GM19035 (cell line): ENCODE measurements at regions not wholly inside any gene's neighbourhood (a gene's known extent, or its start where the extent isn't known, plus 50 kb on each side); places are given as distances from the start of the nearest gene placed in this dataset.
"Not testable (repeated sequence)": the region's sequence is repeated elsewhere in the genome, so short reads cannot be mapped to it uniquely, and the experiment has no call there.

ENCODE experiments used
- ATAC-seq: cut with Tn5 transposase; IDR thresholded peaks from one replicate; pipeline ENCODE4 v1.9.1; 2021; ENCODE audit not compliant: unreplicated experiment

GRCh38 chr9:33623658-33624586 lies 99.9 kb downstream of the ANKRD18B start:
- peak; percentile 85 for ATAC-seq

DNA sequence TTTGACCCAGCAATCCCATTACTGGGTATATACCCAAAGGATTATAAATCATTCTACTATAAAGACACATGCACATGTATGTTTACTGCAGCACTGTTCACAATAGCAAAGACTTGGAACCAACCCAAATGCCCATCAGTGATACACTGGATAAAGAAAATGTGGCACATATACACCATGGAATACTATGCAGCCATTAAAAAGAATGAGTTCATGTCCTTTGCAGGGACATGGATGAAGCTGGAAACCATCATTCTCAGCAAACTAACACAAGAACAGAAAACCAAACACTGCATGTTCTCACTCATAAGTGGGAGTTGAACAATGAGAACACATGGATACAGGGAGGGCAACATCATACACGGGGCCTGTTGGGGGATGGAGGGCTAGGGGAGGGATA lies 104.3 kb downstream of the ANKRD18B start:
- not testable (repeated sequence) for ATAC-seq

DNA sequence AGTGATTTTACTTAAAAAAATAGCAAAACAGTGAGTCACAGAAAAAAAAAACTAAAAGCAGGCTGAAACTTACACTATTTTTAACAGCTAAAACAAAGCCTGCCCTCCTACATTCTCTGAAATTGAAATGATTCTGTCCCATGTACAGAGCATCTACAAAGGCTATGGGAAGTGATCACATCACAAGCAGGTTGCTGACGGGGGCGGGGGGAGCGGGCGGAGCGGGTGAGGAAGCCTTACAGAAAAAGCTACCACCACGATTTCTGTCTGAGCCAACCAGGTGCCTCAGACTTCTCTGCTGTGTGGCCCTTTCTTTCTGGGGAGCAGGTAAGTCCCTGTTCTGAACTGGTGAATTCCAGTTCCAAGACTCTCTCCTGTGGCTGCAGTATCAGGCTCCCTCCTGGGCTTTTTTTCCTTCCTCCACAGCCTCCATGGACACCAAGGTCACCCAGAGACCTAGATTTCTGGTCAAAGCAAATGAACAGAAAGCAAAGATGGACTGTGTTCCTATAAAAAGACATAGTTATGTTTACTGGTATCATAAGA lies 104.9 kb downstream of the ANKRD18B start:
- ATAC-seq = no peak

GRCh38 chr9:33633636-33634035 lies 109.6 kb downstream of the ANKRD18B start:
- no peak for ATAC-seq

GRCh38 chr9:33637881-33638280 lies 113.8 kb downstream of the ANKRD18B start:
- no peak for ATAC-seq

DNA sequence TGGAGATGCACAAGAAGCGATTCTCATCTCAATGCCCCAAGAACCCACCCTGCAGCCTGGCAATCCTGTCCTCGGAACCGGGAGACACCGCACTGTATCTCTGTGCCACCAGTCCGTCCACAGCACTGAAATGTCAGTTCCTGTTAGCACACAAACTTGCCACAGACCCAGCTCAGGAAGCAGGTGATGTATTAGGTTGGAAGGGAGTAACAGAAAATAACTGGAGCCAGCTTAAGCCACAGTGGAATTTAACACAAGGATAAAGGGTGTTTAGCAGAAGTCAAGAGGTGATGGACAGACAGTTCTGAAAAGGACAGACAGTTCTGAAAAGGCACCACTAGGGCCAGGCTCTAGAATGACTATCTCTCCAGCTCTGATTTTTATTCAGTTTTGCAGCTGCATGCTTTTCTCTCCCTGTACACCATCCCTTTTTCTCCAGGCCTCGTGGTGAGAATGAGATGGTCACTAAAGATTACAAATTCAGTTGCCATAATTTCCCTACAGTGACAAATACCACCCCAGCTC lies 114.4 kb downstream of the ANKRD18B start:
- ATAC-seq = no peak

DNA sequence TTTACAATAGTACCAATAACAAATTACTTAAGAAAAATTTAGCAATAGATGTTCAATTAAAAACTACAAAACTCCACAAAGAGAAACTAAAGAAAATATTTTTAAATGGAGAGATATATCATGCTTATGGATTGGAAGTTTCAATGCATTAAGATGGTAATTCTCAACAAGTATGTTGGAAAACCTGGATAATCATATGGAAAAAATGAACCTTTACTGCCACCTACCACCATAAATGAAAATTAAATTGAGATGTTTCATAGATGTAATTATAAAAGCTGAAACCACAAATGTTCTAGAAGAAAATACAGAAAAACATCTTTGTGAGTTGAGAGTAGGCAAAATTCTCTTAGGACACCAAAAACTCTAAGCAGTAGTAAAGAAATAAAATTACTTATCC lies 121.7 kb downstream of the ANKRD18B start:
- no peak for ATAC-seq

- no peak for ATAC-seq
Measured at GRCh38 chr9:33649463-33649862, 125.4 kb downstream of the ANKRD18B start.

DNA sequence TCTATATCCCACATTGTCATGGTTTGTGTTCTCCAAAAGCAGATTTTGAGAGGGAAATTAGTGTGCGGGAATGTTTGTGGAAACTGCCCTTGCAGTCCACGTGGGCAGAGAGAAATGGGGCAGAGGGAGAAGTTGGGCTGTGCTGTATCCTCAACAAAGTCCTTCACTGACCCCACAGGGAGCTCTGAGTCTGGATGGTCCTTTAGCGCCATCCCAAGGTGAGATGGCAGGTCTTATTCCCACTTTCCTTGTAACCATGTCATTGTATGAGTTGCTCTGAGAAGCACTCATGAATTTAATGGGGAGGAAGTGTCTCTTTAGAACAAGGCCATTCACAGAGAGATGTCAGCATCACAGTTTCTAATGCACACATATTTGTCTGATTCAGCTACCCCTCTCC lies 127.1 kb downstream of the ANKRD18B start:
- ATAC-seq = no peak

GRCh38 chr9:33659921-33660320 lies 135.4 kb upstream of the PRSS3 start:
- no peak for ATAC-seq

GRCh38 chr9:33660772-33661171 lies 134.6 kb upstream of the PRSS3 start:
- ATAC-seq = no peak

DNA sequence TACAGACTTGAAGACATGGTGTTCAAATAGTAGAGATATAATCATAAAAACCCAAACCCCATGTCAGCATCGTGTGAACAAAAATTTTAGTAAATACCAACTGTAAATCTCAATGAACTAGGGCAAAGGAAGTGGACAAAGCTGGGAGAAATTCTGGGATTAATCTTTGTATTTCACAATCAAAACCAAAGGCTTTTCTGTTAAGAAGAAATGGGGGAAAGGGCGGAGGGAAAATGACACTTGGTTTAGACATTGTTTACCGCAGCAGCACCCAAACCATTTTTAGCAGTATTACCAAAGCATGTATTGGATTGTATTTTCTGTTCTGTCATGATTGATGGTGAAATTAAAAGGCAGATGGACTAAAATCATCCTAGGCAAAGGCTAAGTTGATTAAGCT lies 134.2 kb upstream of the PRSS3 start:
- ATAC-seq = no peak

- no peak for ATAC-seq
Measured at GRCh38 chr9:33662871-33663270, 132.5 kb upstream of the PRSS3 start.

DNA sequence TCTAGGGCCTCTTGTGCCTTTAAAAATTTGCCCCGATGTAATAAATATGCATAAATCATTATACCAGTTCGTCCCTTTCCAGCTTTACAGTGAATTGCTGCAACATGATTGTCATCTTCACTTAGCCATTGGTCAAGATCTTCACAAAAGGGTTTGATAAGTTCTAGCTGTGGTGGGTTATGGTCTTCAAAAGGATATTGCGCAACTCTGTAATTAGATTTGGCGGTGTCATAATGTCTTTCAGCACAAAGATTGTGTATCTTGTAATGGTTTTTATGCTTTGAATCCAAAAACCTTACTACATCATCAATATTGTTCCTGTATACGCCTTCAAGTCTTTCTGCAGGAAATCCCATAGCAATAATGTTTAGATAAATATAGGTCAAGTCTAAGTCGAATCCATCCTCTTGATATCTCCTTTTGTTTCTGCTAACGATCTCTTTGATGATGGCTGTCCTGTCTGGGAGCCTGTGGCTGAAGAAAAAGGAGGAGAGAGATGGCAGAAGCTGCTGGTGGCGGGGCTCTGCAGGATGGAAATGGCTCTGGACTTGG lies 119.1 kb upstream of the PRSS3 start:
- ATAC-seq = not testable (repeated sequence)

- no peak for ATAC-seq
Measured at GRCh38 chr9:33676746-33677505, 118.4 kb upstream of the PRSS3 start.

DNA sequence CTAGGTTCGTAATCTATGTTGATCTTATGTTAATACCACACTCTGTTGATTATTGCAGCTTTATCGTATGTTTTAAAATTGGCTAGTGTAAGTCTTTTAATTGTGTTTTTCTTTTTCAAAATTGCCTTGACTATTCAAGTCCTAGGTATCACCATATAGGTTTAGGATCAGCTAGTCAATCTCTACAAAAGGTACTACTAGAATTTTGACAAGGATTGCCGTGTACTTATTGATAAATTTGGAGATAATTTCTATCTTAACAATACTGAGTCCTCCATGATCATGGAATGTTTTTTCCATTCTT lies 117.9 kb upstream of the PRSS3 start:
- no peak for ATAC-seq

DNA sequence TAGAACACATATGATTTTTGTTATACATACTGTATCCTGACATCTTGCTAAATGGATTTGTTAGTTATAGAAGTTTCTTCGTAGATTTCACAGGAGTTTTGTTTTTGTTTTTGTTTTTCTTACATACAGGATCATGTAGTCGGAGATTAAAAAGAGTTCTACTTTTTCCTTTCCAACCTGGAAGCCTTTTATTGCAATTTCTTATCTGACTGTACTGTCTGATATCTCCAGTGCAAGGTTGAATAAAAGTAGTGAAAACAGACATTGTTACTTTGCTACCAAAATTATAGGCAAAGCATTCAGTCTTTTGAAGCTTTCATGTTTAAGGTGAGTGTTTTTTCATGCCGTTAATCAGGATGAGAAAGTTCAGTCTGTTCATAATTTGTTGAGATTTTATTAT lies 117.4 kb upstream of the PRSS3 start:
- no peak for ATAC-seq

DNA sequence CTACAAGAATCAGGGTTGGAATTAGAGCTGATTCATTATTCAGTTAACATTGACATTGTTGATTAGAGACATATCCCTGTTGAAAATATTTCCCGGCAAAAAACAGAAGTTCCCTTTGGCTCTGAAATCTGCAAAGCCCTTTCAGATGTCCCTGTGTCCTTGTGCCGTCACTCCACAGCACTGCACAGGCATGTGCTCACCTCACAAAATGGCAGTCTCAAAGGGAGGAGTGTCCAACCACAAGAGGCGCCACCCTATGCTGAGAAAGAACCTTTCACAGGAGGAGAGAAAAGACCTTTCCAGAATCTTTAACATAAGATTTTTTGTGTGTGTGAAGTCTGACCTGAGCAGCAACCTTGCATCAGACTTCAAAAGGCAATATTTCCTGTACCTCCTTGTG lies 112.8 kb upstream of the PRSS3 start:
- no peak for ATAC-seq

GRCh38 chr9:33684831-33685230 lies 110.5 kb upstream of the PRSS3 start:
- no peak for ATAC-seq

- no peak for ATAC-seq
Measured at GRCh38 chr9:33686942-33687341, 108.4 kb upstream of the PRSS3 start.

DNA sequence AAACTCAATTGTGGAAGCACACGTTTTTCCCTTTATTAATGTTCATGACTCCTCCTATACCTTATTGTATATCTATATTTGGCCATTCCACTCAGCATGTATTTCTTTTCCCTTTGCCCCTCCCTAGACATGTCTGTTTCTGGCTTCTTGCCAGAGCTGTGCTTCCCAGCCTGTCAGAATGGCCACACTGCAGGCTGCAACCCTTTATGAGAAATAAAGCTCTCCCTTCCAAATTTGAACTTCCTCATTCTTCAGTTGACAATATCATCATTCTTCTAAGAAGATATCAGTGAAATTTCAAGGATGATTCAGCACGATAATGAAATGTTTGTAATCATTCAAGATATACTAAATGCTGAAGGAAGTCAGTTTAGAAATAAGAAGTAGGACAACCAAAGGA lies 107.6 kb upstream of the PRSS3 start:
- no peak for ATAC-seq
